ENCODE measurements at regions not wholly inside any gene's neighbourhood (a gene's known extent, or its start where the extent isn't known, plus 50 kb on each side); places are given as distances from the start of the nearest gene placed in this dataset. TPM values are rescaled to one million over a fixed set of nuclear protein-coding genes. Genes with fewer than 3 reads are reported as not detected.
A peak's percentile ranks its signal among the peaks of the same experiment; 100 is the strongest.

DNA sequence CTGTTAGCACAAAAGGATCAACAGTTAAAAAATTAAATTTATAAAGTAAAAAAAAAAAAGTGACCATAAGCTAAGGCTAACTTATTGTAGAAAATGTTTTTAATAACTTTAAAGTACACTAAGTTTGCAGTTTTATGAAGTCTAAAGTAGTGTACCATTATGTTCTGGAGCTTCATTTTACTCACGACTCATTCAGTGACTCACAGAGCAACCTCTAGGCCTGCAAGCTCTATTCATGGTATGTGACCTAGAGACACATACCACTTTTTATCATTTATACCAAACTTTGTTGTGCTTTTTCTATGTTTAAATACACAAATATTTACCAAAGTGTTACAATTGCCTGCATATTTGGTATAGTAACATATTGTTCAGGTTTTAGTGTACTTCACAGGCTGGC, 1552.3 kb downstream of the OTOL1 start:
- Histone ChIP-seq H3K27me3 (ENCODE audit: control insufficient read depth, insufficient read depth, low read length) (no peaks in the 10 kb centered on the region), H3K4me3 (ENCODE audit: low read depth, low read length) (no peak overlapping the region), H3K27ac (ENCODE audit: low read depth, low read length) (no peak overlapping the region), H3K9me3 (ENCODE audit: control insufficient read depth, insufficient read depth, low read length) (no peaks in the 10 kb centered on the region)
- no peak for DNase-seq (ENCODE audit: low read depth, low spot score)
- ChIA-PET CTCF (no interaction called here), POLR2A (no interaction called here)
- TF ChIP-seq, protein P1, sequence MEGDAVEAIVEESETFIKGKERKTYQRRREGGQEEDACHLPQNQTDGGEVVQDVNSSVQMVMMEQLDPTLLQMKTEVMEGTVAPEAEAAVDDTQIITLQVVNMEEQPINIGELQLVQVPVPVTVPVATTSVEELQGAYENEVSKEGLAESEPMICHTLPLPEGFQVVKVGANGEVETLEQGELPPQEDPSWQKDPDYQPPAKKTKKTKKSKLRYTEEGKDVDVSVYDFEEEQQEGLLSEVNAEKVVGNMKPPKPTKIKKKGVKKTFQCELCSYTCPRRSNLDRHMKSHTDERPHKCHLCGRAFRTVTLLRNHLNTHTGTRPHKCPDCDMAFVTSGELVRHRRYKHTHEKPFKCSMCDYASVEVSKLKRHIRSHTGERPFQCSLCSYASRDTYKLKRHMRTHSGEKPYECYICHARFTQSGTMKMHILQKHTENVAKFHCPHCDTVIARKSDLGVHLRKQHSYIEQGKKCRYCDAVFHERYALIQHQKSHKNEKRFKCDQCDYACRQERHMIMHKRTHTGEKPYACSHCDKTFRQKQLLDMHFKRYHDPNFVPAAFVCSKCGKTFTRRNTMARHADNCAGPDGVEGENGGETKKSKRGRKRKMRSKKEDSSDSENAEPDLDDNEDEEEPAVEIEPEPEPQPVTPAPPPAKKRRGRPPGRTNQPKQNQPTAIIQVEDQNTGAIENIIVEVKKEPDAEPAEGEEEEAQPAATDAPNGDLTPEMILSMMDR (IDR thresholded peaks at IDR 0.05; ENCODE audit: low read depth, low read length), result no peak

- CTCF ChIA-PET, result interaction anchor here (0.6 to 1.7 kb wide), 24 partner anchors 10 to 1903 kb away, joined by 3 to 10 read pairs (median 3); no protein-coding TSS in a partner anchor
- H3K9me3 ChIP-seq (ENCODE audit: control insufficient read depth, insufficient read depth, low read length), result no peaks in the 10 kb centered on the region
- POLR2A ChIA-PET, result no interaction called here
- peak; percentile 2 for DNase-seq (ENCODE audit: low read depth, low spot score)
- no peaks in the 10 kb centered on the region for H3K27me3 ChIP-seq (ENCODE audit: control insufficient read depth, insufficient read depth, low read length)
- TF ChIP-seq, protein P1 (IDR thresholded peaks at IDR 0.05; ENCODE audit: low read depth, low read length), result peak; percentile 72
- H3K4me3 ChIP-seq (ENCODE audit: low read depth, low read length), result no peak overlapping the region
- no peak overlapping the region for H3K27ac ChIP-seq (ENCODE audit: low read depth, low read length)
Observed at GRCh38 chr3:163056874-163057497, 1560.4 kb downstream of the OTOL1 start.

DNA sequence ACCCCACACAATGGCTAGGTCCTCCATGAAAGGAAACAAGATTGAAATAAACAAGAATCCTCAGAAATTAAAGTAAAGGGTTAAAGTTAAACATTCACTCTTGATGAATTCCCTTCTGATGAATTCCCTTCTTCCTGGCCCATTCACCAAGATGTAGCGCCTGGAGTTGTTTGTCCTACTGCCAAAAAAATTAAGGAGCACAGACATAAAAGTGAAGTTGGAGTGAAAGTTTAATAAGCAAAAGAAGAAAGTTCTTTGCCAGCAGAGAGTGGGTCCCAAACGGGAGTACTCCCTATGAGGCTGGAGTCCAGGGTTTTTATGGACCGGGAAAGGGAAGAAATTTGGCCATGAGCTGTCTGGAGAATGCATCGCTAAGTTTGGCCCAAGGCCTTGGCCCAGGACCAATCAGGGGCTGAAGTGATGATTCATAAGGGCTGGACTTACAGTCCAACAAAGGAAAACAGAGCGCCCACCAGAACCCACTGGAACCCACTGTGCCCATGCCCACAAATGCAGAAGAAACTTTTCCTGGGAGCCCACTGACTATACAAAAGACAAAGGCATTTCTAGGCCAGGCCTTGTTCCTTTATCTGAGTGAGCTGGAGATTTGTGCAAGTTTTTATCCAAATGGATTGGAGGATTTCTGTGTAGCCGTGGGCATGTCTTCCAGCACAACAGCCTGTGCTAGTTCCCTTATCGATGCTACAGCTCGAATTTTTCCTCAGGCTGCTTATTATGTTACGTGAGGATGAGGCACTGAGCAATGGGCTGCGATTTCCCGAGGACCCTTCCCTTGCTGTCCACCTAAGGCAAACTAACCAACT, 1561.6 kb downstream of the OTOL1 start:
- ChIA-PET CTCF (interaction anchor here (1.6 kb wide), 1 partner anchor 763 kb away, joined by 3 read pairs; no protein-coding TSS in a partner anchor), POLR2A (no interaction called here)
- DNase-seq (ENCODE audit: low read depth, low spot score), result no peak
- Histone ChIP-seq H3K4me3 (ENCODE audit: low read depth, low read length) (no peak overlapping the region), H3K27ac (ENCODE audit: low read depth, low read length) (no peak overlapping the region), H3K27me3 (ENCODE audit: control insufficient read depth, insufficient read depth, low read length) (no peaks in the 10 kb centered on the region), H3K9me3 (ENCODE audit: control insufficient read depth, insufficient read depth, low read length) (no peaks in the 10 kb centered on the region)
- TF ChIP-seq, protein P1 (IDR thresholded peaks at IDR 0.05; ENCODE audit: low read depth, low read length), result no peak

DNA sequence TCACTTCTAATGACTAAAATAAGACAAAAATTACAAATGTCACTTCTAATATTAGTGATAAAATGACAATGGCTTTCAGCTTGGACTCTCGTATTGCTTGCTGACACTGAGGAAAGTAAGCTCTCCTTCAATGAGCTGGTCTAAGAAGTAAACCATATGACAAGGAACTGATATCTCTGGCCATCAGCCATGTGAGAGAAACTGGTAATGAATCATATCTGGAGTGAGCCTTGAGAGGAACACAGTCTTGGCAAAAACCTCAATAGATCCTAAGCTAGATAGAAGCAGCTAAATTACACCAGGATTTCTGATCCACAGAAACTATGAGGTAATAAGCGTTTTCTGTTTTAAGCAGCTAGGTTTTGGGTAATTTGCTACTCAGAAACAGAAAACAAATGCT, 1575.1 kb downstream of the OTOL1 start:
- Histone ChIP-seq H3K27me3 (ENCODE audit: control insufficient read depth, insufficient read depth, low read length) (no peaks in the 10 kb centered on the region), H3K27ac (ENCODE audit: low read depth, low read length) (no peak overlapping the region), H3K4me3 (ENCODE audit: low read depth, low read length) (no peak overlapping the region), H3K9me3 (ENCODE audit: control insufficient read depth, insufficient read depth, low read length) (peaks cover 8% of the 10 kb centered on the region; the same call in 1 of the 2 replicates)
- TF ChIP-seq, protein P1 (IDR thresholded peaks at IDR 0.05; ENCODE audit: low read depth, low read length), result no peak
- ChIA-PET POLR2A (no interaction called here), CTCF (interaction anchor here (2.6 kb wide), 1 partner anchor 15 kb away, joined by 9 read pairs; no protein-coding TSS in a partner anchor)
- no peak for DNase-seq (ENCODE audit: low read depth, low spot score)

Small RNA genes lying in the stretch of these regions (small RNA-seq; reads per million reads assigned to genes)
- not detected for gene AC128716.1 (ENCODE audit: insufficient read length, low read depth)
